K562 (cell line): ENCODE measurements at regions not wholly inside any gene's neighbourhood (a gene's known extent, or its start where the extent isn't known, plus 50 kb on each side); places are given as distances from the start of the nearest gene placed in this dataset.

Source experiments
- BACH1 ChIP-seq: fragments of 200-800 bp; sonication (Bioruptor generic); IDR thresholded peaks from 2 replicates; pipeline ENCODE4 v1.6.1; 2016; ENCODE audit warnings: missing genetic modification characterization, missing compliant biosample characterization
- CUX1 ChIP-seq: fragments of 200-800 bp; sonication (Bioruptor generic); IDR thresholded peaks from 2 replicates; pipeline ENCODE4 v1.6.1; 2016; ENCODE audit warnings: missing genetic modification characterization, missing compliant biosample characterization
- CXXC5 ChIP-seq: fragments of 250-450 bp; sonication (Bioruptor Pico); IDR thresholded peaks from 2 replicates; pipeline ENCODE4 v1.8.0; 2022; ENCODE audit warnings: inconsistent platforms, mild to moderate bottlenecking, moderate library complexity
- FIP1L1 ChIP-seq: fragments of 200-400 bp; formaldehyde crosslinking; IDR thresholded peaks from 2 replicates; pipeline ENCODE4 v1.6.1; 2018; ENCODE audit warnings: mild to moderate bottlenecking, low read depth, low read length; ENCODE audit not compliant: poor library complexity, severe bottlenecking
- FOXJ3 ChIP-seq: sonication (generic); formaldehyde crosslinking; IDR thresholded peaks from 2 replicates; pipeline ENCODE4 v1.4.0; 2020; ENCODE audit warnings: mild to moderate bottlenecking, missing genetic modification reagents
- HMBOX1 ChIP-seq: sonication (generic); IDR thresholded peaks from 2 replicates; pipeline ENCODE4 v1.6.1; 2016
- ILF3 ChIP-seq: fragments of 450-650 bp; IDR thresholded peaks from 2 replicates; pipeline ENCODE4 v1.6.1; 2018; ENCODE audit warnings: antibody characterized with exemption, mild to moderate bottlenecking, moderate library complexity, borderline replicate concordance
- KLF16 ChIP-seq: IDR thresholded peaks from 2 replicates; pipeline ENCODE4 v1.6.1; 2016; ENCODE audit warnings: antibody characterized with exemption
- L3MBTL2 ChIP-seq: fragments of 450-650 bp; IDR thresholded peaks from 2 replicates; pipeline ENCODE4 v1.6.1; 2016; ENCODE audit warnings: mild to moderate bottlenecking, moderate library complexity
- NCOA4 ChIP-seq: fragments of 450-650 bp; IDR thresholded peaks from 2 replicates; pipeline ENCODE4 v1.6.1; 2018; ENCODE audit warnings: mild to moderate bottlenecking; ENCODE audit not compliant: partially characterized antibody
- NCOA6 ChIP-seq: fragments of 450-650 bp; IDR thresholded peaks from 2 replicates; pipeline ENCODE4 v1.6.1; 2017; ENCODE audit warnings: mild to moderate bottlenecking
- NFXL1 ChIP-seq: fragments of 450-650 bp; formaldehyde crosslinking; IDR thresholded peaks from 2 replicates; pipeline ENCODE4 v1.4.0; 2021; ENCODE audit warnings: mild to moderate bottlenecking
- PHF21A ChIP-seq: fragments of 450-650 bp; IDR thresholded peaks from 2 replicates; pipeline ENCODE4 v1.6.1; 2017; ENCODE audit warnings: low read depth, borderline replicate concordance
- TFAP4 ChIP-seq: sonication (generic); formaldehyde crosslinking; IDR thresholded peaks from 2 replicates; pipeline ENCODE4 v1.8.0; 2022; ENCODE audit warnings: missing genetic modification reagents, mild to moderate bottlenecking, moderate library complexity, borderline replicate concordance
- WHSC1 ChIP-seq: IDR thresholded peaks from one replicate; pipeline ENCODE4 v1.6.1; 2012; ENCODE audit warnings: low read length, control low read depth, inconsistent platforms
- ZBTB26 ChIP-seq: fragments of 450-650 bp; formaldehyde crosslinking; IDR thresholded peaks from 2 replicates; pipeline ENCODE4 v1.4.0; 2022; ENCODE audit warnings: missing genetic modification characterization
- ZNF23 ChIP-seq: fragments of 250-450 bp; sonication (Bioruptor Pico); IDR thresholded peaks from 2 replicates; pipeline ENCODE4 v1.4.0; 2020; ENCODE audit warnings: mild to moderate bottlenecking
- ZNF253 ChIP-seq: fragments of 250-450 bp; sonication (Bioruptor Pico); conservative IDR thresholded peaks from 2 replicates; pipeline ENCODE4 v1.6.1; 2021; ENCODE audit warnings: mild to moderate bottlenecking
- ZNF282 ChIP-seq: sonication (generic); formaldehyde crosslinking; IDR thresholded peaks from 2 replicates; pipeline ENCODE4 v1.8.1; 2023; ENCODE audit warnings: missing genetic modification reagents

- TF ChIP-seq CUX1, result no peak
- no peak for TF ChIP-seq KLF16
- no peak for TF ChIP-seq NCOA4
- TF ChIP-seq L3MBTL2, result peak; percentile 84
- no peak for TF ChIP-seq WHSC1
- TF ChIP-seq CXXC5, result no peak
- TF ChIP-seq NCOA6, result no peak
- TF ChIP-seq NFXL1 (CRISPR knock-in tag), result no peak
- no peak for TF ChIP-seq ILF3
- TF ChIP-seq PHF21A, result 0 out of 2 replicates have a peak, but pooled peaks have one; percentile 25
- no peak for TF ChIP-seq ZNF23 (CRISPR knock-in tag)
- no peak for TF ChIP-seq ZNF253 (CRISPR knock-in tag)
- no peak for TF ChIP-seq BACH1 (tag)
- TF ChIP-seq ZBTB26 (CRISPR knock-in tag), result no peak
- TF ChIP-seq TFAP4, result no peak
- no peak for TF ChIP-seq HMBOX1
- TF ChIP-seq ZNF282 (CRISPR knock-in tag), result no peak
- TF ChIP-seq FIP1L1, result no peak
- TF ChIP-seq FOXJ3 (CRISPR knock-in tag), result no peak
These were observed 149.8 kb downstream of the ICE1 start (continued) for GRCh38 chr5:5572010-5572865.
